DND-41 (cell line): ENCODE measurements at regions not wholly inside any gene's neighbourhood (a gene's known extent, or its start where the extent isn't known, plus 50 kb on each side); places are given as distances from the start of the nearest gene placed in this dataset.

ENCODE experiments used
- CTCF ChIP-seq: IDR thresholded peaks from 2 replicates; pipeline ENCODE4 v1.5.1; 2012; ENCODE audit warnings: borderline replicate concordance, low read length, moderate library complexity, mild to moderate bottlenecking; ENCODE audit not compliant: poor library complexity, severe bottlenecking; ENCODE audit errors: extremely low read depth
- EZH2 ChIP-seq: IDR thresholded peaks from 3 replicates; pipeline ENCODE4 v1.6.1; 2012; ENCODE audit warnings: borderline replicate concordance, low read depth, mild to moderate bottlenecking, moderate library complexity, low read length, inconsistent platforms; ENCODE audit not compliant: severe bottlenecking

GRCh38 chr20:55919319-55919718, 86.0 kb downstream of the CBLN4 start:
- TF ChIP-seq CTCF (no peak), EZH2 (no peak)
